ENCODE measurements at regions not wholly inside any gene's neighbourhood (a gene's known extent, or its start where the extent isn't known, plus 50 kb on each side); places are given as distances from the start of the nearest gene placed in this dataset.

- TF ChIP-seq CTCF (IDR thresholded peaks at IDR 0.05) = no peak
These were observed 54.7 kb upstream of the GGTLC1 start for GRCh38 chr20:24043294-24043693.

DNA sequence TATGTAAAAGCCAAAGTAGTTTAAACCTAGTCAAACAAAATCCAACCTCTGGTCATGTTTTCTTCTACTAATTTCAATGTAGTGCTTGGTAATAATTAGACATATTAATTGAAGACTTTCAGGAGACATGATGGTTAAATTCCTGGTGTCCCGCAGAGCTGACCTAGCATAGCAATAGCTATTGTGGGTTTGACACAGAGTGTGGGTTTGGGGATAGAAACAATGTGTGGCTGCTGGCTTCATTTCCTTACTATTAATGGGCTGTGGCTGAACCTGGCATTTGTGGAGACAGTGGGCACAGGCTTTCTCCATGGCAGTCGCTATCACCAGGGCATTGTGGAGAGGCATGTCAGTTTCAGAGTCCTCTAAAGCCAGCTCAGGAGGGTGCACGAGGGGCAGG is 54.1 kb upstream of the GGTLC1 start:
- TF ChIP-seq CTCF (IDR thresholded peaks at IDR 0.05) = no peak

DNA sequence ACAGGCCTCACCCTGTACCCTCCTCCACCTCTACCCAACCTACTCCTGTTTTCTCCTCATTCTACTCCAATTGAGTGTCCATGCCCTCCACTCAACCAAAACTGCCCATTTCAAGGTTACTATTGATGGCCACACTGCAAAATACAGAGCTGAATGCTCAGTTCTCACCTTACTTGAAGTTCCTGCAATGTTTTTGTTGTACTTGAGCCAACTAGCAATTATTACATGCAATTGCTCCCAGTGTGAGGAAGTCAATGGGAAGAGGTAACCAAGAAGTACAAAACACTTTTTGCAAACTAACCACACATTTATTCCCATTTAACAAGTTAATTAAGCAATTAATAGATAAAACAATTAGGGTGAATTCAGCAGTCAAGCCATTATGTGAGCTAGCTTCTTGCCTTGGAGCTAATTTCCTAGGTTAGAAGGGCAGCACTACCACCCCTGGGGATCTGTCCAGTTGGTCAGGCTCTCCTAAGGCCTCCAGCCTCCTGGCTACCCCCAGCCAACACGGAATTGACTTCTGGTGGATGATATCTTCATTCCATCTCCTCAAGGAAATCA is 52.4 kb upstream of the GGTLC1 start:
- no peak for TF ChIP-seq CTCF (IDR thresholded peaks at IDR 0.05)

DNA sequence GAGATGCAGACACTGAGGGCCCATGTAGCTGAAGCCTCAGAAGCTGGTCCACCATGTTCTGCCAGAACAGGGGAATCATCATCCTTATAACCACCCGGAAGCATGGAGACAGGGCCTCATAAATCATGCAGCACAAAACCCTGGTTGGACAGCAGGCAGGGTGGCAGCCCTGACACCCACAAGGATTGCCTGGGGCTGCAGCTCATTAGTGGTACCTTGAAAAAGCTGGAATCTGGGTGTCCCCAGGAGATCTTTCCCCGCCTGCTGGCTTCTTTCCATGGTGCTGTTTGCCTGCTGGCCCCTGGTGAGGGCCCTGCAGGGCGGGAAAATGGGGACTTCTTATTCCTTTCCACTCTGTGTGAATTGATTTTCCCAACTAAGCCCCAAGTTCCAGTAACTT is 50.6 kb upstream of the GGTLC1 start:
- no peak for TF ChIP-seq CTCF (IDR thresholded peaks at IDR 0.05)
